Thymus (tissue), 11 donors: ENCODE measurements at regions not wholly inside any gene's neighbourhood (a gene's known extent, or its start where the extent isn't known, plus 50 kb on each side); places are given as distances from the start of the nearest gene placed in this dataset.

ENCODE experiments used
- DNase-seq, 9 donors: peaks; one replicate each; pipeline ENCODE4 v3.0.0-alpha.2; 2013; ENCODE audit warnings: low spot score in 9 of 9, low read depth in 6 of 9, missing footprints in 1 of 9
- H3K27ac ChIP-seq, 2 donors: one replicate each; pipeline ENCODE4 v1.5.1; 2013; ENCODE audit warnings: control low read depth in 1 of 2, low read depth in 1 of 2, low read length in 1 of 2, mild to moderate bottlenecking in 1 of 2, moderate library complexity in 1 of 2
- H3K27me3 ChIP-seq, 2 donors: one replicate each; pipeline ENCODE4 v1.5.1; 2013; ENCODE audit warnings: low read length in 1 of 2; ENCODE audit not compliant: control insufficient read depth in 2 of 2, insufficient read depth in 1 of 2
- H3K36me3 ChIP-seq, 2 donors: one replicate each; pipeline ENCODE4 v1.5.1; 2013; ENCODE audit warnings: low read length in 1 of 2, mild to moderate bottlenecking in 1 of 2, moderate library complexity in 1 of 2; ENCODE audit not compliant: control insufficient read depth in 2 of 2, insufficient read depth in 2 of 2
- H3K4me1 ChIP-seq, 2 donors: one replicate each; pipeline ENCODE4 v1.5.1; 2013; ENCODE audit warnings: low read length in 2 of 2; ENCODE audit not compliant: control insufficient read depth in 2 of 2, insufficient read depth in 2 of 2
- H3K4me3 ChIP-seq, 2 donors: one replicate each; pipeline ENCODE4 v1.5.1; 2013; ENCODE audit warnings: low read length in 2 of 2, control low read depth in 1 of 2, mild to moderate bottlenecking in 1 of 2
- H3K9me3 ChIP-seq, 2 donors: one replicate each; pipeline ENCODE4 v1.5.1; 2013; ENCODE audit warnings: low read length in 1 of 2, mild to moderate bottlenecking in 1 of 2; ENCODE audit not compliant: control insufficient read depth in 2 of 2, insufficient read depth in 1 of 2
- WGBS: extraction: QIAGEN DNeasy Blood & Tissue Kit; methylation state at CpG from one replicate; pipeline ENCODE4 v1.1.7; 2013; 5-methylcytosine and 5-hydroxymethylcytosine counted together
- donor health status: healthy.

DNA sequence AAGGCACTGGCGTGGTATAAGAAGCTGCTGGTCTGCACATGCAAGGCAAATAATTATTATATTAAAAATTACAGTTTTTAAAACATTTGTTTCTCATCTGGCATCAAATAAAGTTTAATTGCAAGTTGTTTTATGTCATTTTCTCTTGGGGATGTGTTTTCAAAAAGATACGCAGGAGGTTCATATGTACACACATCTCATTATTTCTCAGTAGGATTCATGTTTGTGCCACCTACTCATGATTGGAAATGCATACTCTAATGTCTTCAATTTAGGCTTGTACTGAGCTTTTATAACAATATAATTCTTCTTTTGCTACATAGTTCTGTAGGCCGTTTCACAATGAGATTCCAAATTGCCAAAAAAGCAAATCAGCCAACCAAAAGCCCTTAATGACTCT lies 244.2 kb upstream of the MEF2C start:
- no peaks in the 10 kb centered on the region for H3K27me3 ChIP-seq
- no peak overlapping the region for H3K4me3 ChIP-seq
- no peaks in the 10 kb centered on the region for H3K36me3 ChIP-seq
- no peak overlapping the region for H3K27ac ChIP-seq
- no peaks in the 10 kb centered on the region for H3K4me1 ChIP-seq
- WGBS: 96% methylated on average over 3 of the region's 3 CpGs
- no peaks in the 10 kb centered on the region for H3K9me3 ChIP-seq
- no peak for DNase-seq

DNA sequence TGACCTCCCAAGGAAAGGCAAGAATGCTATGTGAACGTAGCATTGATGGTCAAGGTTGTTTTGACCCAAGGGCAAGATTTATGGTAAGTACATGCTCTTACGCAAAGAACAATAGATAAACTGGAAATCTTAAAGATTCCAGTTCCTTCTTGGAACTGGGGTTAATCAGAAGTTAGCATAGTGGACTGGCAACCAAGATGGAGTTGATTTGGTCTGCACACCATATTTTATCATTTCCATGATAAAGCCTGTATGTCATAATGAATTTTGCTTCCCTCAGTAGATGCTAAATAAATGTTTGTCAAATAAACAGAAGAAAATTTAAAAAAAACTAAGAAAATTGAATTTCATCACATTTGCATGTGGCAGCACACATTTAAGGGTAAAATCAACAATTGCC lies 242.4 kb upstream of the MEF2C start:
- no peaks in the 10 kb centered on the region for H3K36me3 ChIP-seq
- no peaks in the 10 kb centered on the region for H3K27me3 ChIP-seq
- no peak overlapping the region for H3K27ac ChIP-seq
- no peaks in the 10 kb centered on the region for H3K9me3 ChIP-seq
- DNase-seq: no peak
- H3K4me1 ChIP-seq: no peaks in the 10 kb centered on the region
- 97% methylated on average over 2 of the region's 2 CpGs for WGBS
- no peak overlapping the region for H3K4me3 ChIP-seq

DNA sequence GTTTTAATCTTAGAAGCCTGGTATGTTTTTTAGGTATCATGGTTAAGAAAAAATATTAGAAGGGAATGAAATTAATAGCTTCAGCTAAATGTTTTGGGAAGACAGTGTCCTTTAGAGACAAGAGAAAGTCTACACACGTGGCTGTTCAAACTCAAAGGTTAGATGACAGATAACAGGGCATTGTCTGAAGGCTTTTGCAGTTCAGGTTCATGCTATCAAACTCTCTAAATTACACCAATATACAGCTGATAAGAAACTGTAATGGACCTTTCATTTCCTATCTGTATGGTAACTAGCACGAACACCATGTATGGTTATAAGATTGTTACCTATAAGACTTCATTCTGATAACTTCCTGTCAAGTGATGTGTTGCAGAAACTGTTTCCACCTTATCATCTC lies 240.6 kb upstream of the MEF2C start:
- Histone ChIP-seq H3K27ac (no peak overlapping the region), H3K9me3 (no peaks in the 10 kb centered on the region), H3K4me1 (no peaks in the 10 kb centered on the region), H3K36me3 (no peaks in the 10 kb centered on the region), H3K4me3 (no peak overlapping the region), H3K27me3 (no peaks in the 10 kb centered on the region)
- WGBS: 96% methylated on average over 2 of the region's 2 CpGs
- no peak for DNase-seq

DNA sequence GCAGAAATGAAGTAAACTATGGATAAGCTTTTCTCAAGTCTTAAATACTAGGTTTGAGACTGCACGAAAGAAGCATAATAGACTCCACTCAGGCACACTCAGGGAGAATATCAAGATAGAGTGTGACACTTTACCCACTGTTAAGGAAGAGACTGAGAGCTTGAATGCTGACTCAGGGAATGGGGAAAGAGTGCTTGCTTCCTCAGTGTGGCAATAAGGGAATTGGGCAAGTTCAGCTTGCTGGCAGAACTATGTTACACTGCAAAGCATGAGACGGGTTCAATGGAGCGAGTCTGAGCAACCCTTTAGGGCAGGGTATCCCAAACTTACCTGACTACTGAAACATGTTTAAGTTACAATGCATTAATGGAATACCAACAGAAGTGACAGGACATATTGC lies 237.7 kb upstream of the MEF2C start:
- H3K9me3 ChIP-seq: no peaks in the 10 kb centered on the region
- no peaks in the 10 kb centered on the region for H3K4me1 ChIP-seq
- no peak overlapping the region for H3K4me3 ChIP-seq
- H3K27me3 ChIP-seq: no peaks in the 10 kb centered on the region
- WGBS: 92% methylated on average over 3 of the region's 3 CpGs
- DNase-seq: no peak
- H3K27ac ChIP-seq: no peak overlapping the region
- H3K36me3 ChIP-seq: no peaks in the 10 kb centered on the region

DNA sequence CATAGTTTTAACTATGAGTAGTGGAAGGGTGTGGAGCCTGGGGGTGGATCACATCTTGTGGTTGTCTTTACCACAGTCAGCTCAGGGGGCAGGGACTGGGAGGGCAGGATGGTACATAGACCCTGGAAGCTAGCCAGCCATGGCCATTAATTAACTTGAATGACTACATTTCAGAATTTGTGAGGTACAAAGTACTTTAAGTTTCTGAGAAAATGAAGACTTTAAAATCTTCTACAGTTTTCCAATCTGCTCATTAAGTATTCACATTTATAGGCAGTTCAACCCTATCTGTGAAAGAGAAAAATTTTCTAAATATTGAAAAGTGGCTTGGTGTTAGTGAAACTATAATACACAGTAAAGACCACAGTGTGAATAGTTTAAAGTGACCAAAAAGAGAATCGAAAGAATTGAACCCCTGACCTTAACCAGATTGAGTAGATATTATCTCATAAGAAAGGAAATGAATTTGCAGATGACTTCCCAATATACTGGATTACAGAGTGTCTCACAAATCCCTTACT lies 234.2 kb upstream of the MEF2C start:
- Histone ChIP-seq H3K4me3 (no peak overlapping the region), H3K27ac (no peak overlapping the region), H3K9me3 (no peaks in the 10 kb centered on the region), H3K4me1 (no peaks in the 10 kb centered on the region), H3K27me3 (no peaks in the 10 kb centered on the region), H3K36me3 (no peaks in the 10 kb centered on the region)
- 5% methylated on average over 1 of the region's 1 CpG for WGBS
- no peak for DNase-seq

DNA sequence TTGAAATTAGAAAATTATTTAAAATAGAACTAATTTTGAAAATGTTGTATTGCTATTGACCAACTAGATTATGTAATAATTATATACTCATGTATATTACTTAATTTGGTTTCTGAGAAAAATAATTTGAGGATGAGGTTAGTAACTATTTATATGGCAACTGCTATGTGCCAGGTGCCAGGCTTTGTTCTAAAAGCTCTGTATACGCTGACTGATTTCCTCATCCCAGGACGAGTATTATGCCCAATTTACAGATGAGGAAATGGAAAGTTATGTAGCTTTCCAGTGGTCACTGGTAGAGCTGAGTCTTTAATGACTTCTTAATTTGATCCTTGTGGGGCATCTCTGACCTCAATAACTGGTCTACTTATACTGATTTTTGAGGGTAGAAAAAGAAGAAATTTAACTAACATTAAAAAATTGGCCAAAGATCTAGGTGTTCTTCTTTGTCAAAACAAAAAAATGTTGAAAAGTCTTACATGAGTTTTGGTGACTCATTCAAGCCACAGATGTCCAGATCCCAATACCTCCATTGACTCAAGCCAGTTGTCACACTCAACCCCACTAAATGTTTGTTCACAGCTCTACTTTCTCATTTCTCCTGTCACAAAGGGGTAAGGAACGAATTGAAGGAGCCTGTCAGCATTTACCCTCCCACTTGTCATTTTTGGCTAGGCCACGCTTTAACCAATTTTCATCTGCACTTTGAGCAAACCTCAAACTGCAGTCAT lies 228.1 kb upstream of the MEF2C start:
- H3K27ac ChIP-seq: no peak overlapping the region
- 93% methylated on average over 4 of the region's 4 CpGs for WGBS
- H3K4me3 ChIP-seq: no peak overlapping the region
- DNase-seq: no peak
- no peaks in the 10 kb centered on the region for H3K9me3 ChIP-seq
- no peaks in the 10 kb centered on the region for H3K4me1 ChIP-seq
- no peaks in the 10 kb centered on the region for H3K27me3 ChIP-seq
- H3K36me3 ChIP-seq: no peaks in the 10 kb centered on the region

DNA sequence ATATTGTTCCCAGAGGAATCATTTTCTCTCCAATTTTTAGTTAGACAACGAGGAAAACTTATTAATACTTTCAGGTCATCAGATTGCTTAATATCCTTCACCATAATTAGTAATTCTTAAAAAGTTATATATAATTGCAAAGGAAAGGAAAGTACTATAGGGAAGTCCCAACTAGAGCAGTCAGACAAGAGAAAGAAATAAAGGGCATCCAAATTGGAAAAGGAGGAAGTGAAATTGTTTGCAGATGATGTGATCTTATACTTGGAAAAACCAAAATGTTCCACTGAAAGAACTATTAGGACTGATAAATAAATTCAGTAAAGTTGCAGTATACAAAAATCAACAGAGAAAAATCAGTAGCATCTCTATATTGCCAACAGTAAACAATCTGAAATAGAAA lies 223.5 kb upstream of the MEF2C start:
- Histone ChIP-seq H3K4me1 (no peaks in the 10 kb centered on the region), H3K36me3 (no peaks in the 10 kb centered on the region), H3K9me3 (no peaks in the 10 kb centered on the region), H3K27ac (no peak overlapping the region), H3K4me3 (no peak overlapping the region), H3K27me3 (no peaks in the 10 kb centered on the region)
- WGBS: 91% methylated on average over 1 of the region's 1 CpG
- DNase-seq: no peak

DNA sequence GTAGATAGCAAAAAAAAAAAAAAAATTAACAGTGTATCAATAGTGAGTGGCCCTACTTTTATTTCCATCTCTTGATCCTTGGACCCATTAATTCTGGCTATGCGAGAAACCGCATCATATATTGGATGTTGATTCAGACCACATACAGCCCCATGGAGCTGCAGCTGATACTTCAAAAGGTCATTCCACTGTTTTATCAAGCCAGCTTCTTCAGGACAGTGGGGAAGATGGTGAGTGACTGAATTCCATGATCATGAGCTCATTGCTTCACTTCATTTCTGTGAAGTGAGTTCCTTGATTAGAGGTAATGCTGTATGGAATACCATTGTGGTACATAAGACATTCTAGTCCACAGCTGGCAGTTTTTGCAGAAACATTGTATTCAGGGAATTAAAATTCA lies 222.9 kb upstream of the MEF2C start:
- H3K27me3 ChIP-seq: no peaks in the 10 kb centered on the region
- no peaks in the 10 kb centered on the region for H3K36me3 ChIP-seq
- H3K9me3 ChIP-seq: no peaks in the 10 kb centered on the region
- H3K4me1 ChIP-seq: no peaks in the 10 kb centered on the region
- 98% methylated on average over 2 of the region's 2 CpGs for WGBS
- no peak overlapping the region for H3K27ac ChIP-seq
- DNase-seq: no peak
- no peak overlapping the region for H3K4me3 ChIP-seq

DNA sequence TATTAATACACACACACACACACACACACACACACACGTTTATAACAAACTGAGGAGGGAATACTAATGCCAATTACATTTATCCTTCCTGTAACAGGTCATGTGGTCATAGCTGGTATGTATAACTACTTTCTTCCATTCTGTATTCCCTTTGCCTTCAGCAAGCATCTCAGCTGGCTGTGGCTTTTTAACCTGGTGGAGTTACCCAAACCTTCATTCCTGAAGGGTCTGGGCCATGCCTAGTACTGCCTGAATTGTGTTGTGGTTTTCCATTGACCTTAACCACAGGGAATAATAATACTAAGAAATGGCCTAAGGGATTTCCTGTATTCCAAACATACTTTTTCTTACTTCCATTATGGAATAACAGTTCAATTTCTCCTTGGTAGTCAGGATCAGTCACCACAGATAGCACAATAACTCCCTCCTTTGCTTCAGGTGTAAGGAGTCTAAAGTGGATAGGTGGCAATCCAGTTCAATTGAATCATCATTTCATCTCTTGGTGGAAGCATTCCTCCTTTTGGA lies 222.2 kb upstream of the MEF2C start:
- no peak for DNase-seq
- no peak overlapping the region for H3K4me3 ChIP-seq
- H3K9me3 ChIP-seq: no peaks in the 10 kb centered on the region
- WGBS: 0% methylated on average over 1 of the region's 1 CpG
- H3K27me3 ChIP-seq: no peaks in the 10 kb centered on the region
- H3K4me1 ChIP-seq: no peaks in the 10 kb centered on the region
- H3K27ac ChIP-seq: no peak overlapping the region
- no peaks in the 10 kb centered on the region for H3K36me3 ChIP-seq
